Lower leg skin (tissue), 3 donors: ENCODE measurements at regions not wholly inside any gene's neighbourhood (a gene's known extent, or its start where the extent isn't known, plus 50 kb on each side); places are given as distances from the start of the nearest gene placed in this dataset.

Experiments used
- POLR2A ChIP-seq, 2 donors: fragments of 450-650 bp; IDR thresholded peaks; one replicate each; pipeline ENCODE4 v1.6.1; 2016 to 2017; ENCODE audit warnings: antibody characterized with exemption in 2 of 2, mild to moderate bottlenecking in 1 of 2, moderate library complexity in 1 of 2
- TF ChIP-seq, protein P1 (sequence below), 3 donors: fragments of 450-650 bp; IDR thresholded peaks; one replicate each; pipeline ENCODE4 v1.5.1; 2016; ENCODE audit warnings: antibody characterized with exemption in 3 of 3, mild to moderate bottlenecking in 3 of 3, moderate library complexity in 2 of 3

DNA sequence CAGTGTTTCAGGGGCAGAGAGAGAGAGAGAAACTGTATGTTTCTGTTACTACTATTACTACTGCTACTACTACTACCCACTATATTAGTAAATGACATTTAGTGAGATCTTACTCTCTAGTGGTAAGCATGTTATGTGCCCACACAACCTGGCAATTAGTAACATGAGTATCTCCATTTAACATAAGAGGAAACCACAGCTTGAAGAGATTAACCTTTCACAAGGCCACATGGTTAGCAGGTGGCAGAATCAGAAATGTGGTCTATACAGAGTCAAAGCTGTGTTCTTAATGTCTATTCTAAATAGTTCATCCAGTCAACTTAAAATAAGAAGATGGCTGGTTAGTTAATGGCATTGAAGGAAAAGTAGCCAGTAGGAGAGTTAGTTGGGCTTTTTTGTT is 961.6 kb downstream of the MCTP2 start:
- no peak for TF ChIP-seq POLR2A (IDR thresholded peaks at IDR 0.05)
- TF ChIP-seq, protein P1, sequence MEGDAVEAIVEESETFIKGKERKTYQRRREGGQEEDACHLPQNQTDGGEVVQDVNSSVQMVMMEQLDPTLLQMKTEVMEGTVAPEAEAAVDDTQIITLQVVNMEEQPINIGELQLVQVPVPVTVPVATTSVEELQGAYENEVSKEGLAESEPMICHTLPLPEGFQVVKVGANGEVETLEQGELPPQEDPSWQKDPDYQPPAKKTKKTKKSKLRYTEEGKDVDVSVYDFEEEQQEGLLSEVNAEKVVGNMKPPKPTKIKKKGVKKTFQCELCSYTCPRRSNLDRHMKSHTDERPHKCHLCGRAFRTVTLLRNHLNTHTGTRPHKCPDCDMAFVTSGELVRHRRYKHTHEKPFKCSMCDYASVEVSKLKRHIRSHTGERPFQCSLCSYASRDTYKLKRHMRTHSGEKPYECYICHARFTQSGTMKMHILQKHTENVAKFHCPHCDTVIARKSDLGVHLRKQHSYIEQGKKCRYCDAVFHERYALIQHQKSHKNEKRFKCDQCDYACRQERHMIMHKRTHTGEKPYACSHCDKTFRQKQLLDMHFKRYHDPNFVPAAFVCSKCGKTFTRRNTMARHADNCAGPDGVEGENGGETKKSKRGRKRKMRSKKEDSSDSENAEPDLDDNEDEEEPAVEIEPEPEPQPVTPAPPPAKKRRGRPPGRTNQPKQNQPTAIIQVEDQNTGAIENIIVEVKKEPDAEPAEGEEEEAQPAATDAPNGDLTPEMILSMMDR (IDR thresholded peaks at IDR 0.05) = no peak
